Muscle of arm (tissue), 1 donor: ENCODE measurements at regions not wholly inside any gene's neighbourhood (a gene's known extent, or its start where the extent isn't known, plus 50 kb on each side); places are given as distances from the start of the nearest gene placed in this dataset.
A peak's percentile ranks its signal among the peaks of the same experiment; 100 is the strongest.
"Not testable (repeated sequence)": the region's sequence is repeated elsewhere in the genome, so short reads cannot be mapped to it uniquely, and the experiment has no call there.

Experiments used
- DNase-seq: peaks from one replicate; pipeline ENCODE4 v3.0.0-alpha.2; 2013

DNA sequence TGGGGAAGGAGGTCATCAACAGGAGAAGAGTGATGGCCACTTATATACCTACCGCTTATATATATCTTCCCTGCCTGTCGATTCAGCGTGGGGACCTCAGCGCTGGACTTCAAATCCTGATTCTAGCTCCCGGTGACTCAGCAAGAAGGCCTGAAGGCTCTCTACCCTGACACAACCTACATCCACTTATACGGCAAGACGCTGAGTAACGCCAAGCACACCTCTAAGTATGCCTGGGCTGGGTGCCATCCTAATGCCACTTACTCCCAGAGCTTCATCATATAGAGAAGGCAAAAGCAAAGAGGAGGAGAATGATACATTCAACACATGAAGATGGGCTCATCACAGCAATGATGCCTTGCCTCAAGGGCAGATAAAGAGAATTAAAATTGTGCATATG, 198.3 kb downstream of the CHIC2 start:
- no peak for DNase-seq

DNA sequence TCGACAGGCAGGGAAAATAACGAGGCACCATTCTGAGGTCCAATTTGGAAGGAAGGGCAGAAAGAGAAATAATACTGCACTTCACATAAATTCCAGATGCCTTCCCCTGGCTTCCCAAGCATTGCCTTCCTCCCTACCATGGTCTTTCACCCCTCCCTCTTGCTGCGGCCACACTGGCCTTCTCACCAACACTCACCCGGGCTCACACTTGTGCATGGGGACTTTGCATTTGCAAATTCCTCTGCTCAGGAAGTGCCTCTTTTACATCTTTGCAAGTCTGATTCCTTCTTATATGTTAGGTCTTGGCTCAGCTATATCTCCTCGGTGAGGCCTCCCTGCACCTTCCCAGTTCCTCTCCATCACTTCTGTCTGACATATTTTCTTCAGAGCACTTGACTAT, 199.4 kb downstream of the CHIC2 start:
- DNase-seq, result no peak

DNA sequence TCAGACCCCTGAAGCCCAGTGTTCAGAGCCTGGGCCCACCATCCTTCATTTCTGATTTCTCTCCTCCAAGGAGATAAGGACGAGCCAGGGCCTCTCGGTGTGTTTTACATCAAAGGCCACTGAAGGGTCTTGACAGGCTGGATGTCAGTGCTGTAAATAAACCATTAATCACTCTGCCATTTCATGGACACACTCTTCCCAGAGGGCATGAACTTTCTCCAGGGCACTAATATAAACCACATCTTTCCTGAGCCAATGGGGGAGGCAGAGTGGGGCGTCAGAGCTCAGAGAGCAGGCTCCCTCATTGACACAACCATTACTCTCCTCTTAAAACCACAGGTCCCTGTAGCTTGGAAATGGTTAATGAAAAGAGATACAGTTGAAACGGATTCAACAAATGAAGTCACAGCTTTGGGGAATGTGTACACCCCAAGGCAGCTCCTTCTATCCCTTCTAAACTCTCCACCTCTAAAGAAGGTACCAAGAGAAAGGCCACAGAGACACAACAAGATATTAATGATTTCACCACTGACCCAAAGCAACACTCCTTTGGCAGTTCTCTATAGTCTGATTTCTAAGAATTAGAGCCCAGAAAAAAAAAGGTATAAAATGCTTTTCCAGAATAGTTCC, 200.6 kb downstream of the CHIC2 start:
- peak; percentile 74 for DNase-seq

GRCh38 chr4:53863158-53863557, 201.2 kb downstream of the CHIC2 start:
- DNase-seq, result peak; percentile 89

- peak; percentile 25 for DNase-seq
Observed at GRCh38 chr4:53861856-53862610, 202.4 kb downstream of the CHIC2 start.

DNA sequence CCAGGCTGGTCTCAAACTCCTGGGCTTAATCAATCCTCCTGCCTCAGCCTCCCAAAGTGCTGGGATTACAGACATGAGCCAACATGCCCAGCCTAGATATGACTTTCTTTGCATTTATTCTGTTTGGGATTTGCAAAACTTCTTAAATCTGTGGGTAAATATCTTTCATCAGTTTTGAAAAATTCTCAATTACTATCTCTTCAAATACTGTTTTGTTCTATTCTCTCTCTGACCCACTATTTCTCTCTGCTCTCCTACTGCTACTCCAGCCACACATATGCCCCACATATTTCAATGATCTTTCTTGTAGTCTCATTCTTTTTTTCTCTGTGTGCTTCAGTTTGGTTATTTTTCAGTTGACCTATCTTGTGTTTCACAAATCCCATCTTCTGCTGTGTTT, 205.1 kb downstream of the CHIC2 start:
- no peak for DNase-seq

GRCh38 chr4:53858744-53859143, 205.7 kb downstream of the CHIC2 start:
- no peak for DNase-seq

DNA sequence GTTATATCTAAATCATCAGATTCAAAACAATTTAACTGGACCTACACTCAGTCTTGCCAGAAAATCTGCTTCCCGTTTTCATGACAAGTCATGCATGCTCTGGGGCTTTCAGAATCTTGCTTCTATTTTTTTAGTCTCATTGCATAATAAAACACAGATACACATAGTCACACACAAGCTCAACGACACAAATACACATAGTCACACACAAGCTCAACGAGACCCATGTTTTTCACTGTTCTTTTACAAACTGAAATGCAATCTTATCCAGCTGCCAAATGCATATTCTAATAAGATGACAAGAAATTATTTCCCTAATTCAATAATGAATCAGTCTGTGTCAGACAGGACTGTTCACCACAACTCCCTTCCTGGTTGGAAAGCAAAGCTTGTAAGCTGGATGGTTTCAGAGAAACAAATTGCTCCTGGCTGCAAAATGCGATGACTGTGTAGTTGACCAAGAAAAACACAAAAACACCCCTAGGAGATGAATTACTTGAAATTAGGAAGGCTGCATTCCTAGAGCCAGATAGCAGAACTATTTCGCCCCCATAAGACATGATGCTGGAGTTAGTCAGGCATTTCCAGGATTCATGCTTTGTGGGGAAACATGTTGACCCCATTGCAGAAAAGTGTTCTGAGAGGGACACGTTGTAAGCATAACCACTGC, 208.7 kb downstream of the CHIC2 start:
- peak; percentile 53 for DNase-seq

DNA sequence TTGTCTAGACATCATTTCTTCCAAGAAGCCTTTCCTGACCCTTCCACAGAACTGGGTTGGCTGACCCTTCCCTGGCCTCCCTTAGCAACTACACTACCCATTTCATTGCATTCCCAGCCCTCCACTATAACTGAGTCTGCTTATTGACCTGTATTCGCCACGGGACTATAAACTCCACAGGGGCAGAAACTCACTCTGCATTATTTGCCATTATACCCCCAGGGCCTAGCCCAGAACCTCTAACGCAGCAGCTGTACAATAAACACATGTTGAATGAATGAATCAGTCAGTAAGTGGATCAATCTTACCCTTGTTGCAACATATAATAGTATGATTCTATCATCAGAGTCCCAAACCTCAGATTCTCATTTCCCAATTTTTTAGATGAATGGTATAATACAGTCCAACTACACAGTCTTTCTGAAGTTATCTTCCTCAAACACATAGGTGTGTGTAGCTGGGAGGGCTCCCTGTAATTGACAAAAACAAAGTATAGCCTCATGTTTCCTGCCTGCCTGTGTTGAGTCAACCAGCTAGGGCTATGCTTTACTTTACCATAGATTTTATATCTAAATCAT, 209.3 kb downstream of the CHIC2 start:
- DNase-seq, result peak; percentile 7

- DNase-seq, result no peak
Observed at GRCh38 chr4:53852343-53852742, 212.1 kb downstream of the CHIC2 start.

GRCh38 chr4:53847965-53848364, 216.4 kb downstream of the CHIC2 start:
- no peak for DNase-seq

GRCh38 chr4:53844551-53844950, 219.9 kb downstream of the CHIC2 start:
- DNase-seq, result no peak

- no peak for DNase-seq
Observed at GRCh38 chr4:53844133-53844532, 220.3 kb downstream of the CHIC2 start.

DNA sequence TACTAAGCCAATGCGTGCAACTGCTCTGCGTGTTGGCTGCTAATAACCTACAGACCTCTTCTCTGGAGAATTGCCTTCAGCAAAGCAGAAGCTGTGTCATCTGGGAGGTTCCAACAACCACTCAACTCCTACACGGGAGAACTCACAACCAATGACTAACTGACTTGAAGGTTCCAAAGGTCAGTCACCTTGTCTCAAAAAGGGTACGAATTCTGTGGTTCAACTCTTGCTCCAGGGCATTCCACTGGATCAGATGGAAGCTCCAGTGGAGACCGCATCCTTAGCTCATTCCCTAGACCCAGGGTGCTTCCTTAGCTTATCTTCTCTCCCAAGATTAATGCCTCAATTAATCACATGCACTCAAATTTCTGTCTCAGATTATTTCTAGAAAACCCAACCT, 222.7 kb downstream of the CHIC2 start:
- DNase-seq, result no peak

GRCh38 chr4:53840643-53841042, 223.8 kb downstream of the CHIC2 start:
- DNase-seq, result no peak

- DNase-seq, result not testable (repeated sequence)
Observed at GRCh38 chr4:53833302-53834003, 231.0 kb downstream of the CHIC2 start.

- DNase-seq, result no peak
Observed at GRCh38 chr4:53832549-53832948, 231.9 kb downstream of the CHIC2 start.

DNA sequence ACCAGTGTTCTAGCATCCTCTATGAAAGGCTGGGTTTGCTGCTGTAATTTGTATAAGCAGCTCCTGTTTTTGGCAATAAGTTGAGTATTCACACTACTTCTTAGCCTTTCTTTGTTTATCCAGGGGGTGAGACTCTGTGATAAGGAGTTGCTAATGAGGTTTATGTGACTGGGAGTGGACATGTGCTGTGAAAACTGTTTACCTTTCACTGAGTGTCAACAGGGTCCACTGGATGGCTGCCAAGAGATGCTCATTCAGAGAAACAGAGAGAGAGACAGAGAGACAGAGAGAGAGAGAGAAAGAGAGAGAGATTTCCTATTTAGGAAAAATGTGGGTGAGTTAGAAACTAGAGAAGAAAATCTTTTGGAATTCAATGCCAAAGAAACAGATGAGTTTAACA, 233.9 kb downstream of the CHIC2 start:
- no peak for DNase-seq

- no peak for DNase-seq
Observed at GRCh38 chr4:53821179-53821851, 230.0 kb upstream of the LNX1 start.

DNA sequence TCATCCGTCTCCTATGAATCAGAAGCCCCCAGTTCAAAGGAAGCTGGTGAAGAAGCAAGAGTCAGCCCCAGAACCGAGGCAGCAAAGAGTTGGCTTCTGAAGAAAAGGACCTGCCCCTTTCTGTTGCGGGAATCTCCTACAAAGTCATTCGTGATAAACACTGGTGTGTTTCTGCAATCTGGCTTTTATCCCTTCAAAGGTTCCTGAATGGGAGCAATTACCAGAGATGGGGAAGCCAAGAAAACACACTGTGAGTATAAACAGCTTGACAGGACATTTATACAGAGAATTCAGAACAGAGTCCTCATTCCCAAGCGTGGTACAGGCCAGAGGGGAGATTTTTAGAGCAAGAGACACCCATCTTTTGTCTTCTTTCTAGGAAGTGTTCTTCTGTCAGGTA, 226.8 kb upstream of the LNX1 start:
- DNase-seq, result no peak

DNA sequence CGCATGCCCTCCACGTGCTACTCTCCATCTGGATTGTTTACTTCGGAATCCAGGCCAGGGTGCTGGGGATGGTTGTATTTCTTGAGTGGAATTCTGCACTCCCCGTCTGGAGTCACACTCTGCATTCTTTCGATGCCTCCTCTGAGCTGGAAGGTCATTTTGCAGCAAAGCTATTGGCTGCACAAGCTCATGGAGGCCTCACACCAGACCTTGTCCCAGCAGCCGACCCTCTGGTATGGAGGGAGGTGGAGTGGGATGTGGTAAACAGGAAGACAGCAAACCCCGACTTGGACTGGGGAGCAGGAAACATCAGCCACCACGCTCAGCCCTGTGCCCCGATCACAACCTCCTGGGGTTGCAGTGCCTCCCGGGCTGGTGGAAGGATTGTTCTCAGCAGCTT, 225.3 kb upstream of the LNX1 start:
- DNase-seq, result no peak

- DNase-seq, result no peak
Observed at GRCh38 chr4:53815281-53815680, 224.0 kb upstream of the LNX1 start.
